ENCODE measurements at regions not wholly inside any gene's neighbourhood (a gene's known extent, or its start where the extent isn't known, plus 50 kb on each side); places are given as distances from the start of the nearest gene placed in this dataset.

DNA sequence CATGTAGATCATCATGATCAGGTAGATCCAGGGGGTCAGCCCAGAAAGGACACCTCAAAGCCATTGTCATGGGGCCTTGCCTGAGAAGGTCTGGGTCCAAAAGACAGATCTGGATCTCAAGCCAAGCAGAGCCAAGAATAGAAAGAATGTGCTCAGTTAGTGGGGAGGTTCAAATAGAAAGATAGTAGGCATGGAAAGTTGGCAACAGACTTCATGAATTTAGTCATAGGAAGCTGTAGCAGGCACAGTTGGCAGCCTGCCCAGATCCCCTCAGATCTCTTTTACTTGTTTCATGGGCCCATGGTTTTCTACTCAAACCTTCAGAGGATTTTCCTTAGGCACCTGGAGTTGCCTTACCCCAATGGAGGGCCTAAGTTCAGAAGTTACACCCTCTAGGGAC lies 767.0 kb downstream of the SLC4A3 start:
- no peak for TF ChIP-seq POLR2A (IDR thresholded peaks at IDR 0.05)
- TF ChIP-seq, protein P1, sequence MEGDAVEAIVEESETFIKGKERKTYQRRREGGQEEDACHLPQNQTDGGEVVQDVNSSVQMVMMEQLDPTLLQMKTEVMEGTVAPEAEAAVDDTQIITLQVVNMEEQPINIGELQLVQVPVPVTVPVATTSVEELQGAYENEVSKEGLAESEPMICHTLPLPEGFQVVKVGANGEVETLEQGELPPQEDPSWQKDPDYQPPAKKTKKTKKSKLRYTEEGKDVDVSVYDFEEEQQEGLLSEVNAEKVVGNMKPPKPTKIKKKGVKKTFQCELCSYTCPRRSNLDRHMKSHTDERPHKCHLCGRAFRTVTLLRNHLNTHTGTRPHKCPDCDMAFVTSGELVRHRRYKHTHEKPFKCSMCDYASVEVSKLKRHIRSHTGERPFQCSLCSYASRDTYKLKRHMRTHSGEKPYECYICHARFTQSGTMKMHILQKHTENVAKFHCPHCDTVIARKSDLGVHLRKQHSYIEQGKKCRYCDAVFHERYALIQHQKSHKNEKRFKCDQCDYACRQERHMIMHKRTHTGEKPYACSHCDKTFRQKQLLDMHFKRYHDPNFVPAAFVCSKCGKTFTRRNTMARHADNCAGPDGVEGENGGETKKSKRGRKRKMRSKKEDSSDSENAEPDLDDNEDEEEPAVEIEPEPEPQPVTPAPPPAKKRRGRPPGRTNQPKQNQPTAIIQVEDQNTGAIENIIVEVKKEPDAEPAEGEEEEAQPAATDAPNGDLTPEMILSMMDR (IDR thresholded peaks at IDR 0.05): no peak
- no peak for TF ChIP-seq EP300 (IDR thresholded peaks at IDR 0.05; ENCODE audit: low read depth)

Measured in transverse colon (tissue), 3 donors.